ENCODE measurements at regions not wholly inside any gene's neighbourhood (a gene's known extent, or its start where the extent isn't known, plus 50 kb on each side); places are given as distances from the start of the nearest gene placed in this dataset.
A peak's percentile ranks its signal among the peaks of the same experiment; 100 is the strongest.
"Not testable (repeated sequence)": the region's sequence is repeated elsewhere in the genome, so short reads cannot be mapped to it uniquely, and the experiment has no call there.

DNA sequence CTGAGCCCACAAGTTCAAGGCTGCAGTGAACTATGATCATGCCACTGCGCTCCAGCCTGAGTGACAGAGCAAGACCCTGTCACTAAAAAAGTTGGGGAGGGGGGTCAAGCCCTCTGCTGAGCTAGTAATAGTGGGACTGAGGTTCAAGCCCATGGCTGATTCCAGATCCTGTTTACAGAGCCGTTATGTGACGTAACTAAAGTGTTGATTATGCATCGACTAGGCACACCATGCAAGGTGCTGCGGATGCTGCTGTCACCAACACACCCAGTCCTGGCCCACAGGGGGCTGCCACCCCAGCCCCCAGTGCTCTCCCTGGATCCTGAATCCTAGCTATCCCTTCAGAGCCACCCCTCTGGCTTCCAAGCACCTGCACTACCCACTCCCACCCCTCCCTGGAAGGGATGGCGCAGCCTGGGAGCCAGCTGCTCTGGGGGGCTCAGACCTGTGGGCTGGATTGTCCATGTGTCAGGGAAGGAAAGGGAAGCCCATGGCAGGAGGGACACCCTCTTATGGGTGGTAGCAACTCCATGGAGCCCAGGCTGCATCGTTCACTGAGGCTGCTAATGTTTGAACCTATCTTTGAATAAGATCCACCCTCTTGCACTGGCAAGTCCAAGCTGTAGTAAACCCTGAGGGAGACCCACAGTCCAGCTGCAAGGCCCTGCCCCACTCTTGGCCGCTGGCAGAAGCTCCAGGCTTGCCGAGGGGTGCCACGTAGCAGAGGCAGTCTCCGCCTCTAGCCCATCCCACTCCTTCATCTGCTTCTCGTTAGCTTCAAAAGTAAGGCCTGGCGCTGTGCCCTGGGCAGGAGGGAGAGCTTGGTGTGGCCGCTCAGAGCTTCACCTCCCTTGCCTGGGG is 95.0 kb downstream of the SNX5 start:
- DNase-seq (ENCODE audit: low spot score) = peak; percentile 53

- DNase-seq (ENCODE audit: low spot score) = no peak
These were observed 95.6 kb downstream of the SNX5 start for GRCh38 chr20:17872959-17873358.

DNA sequence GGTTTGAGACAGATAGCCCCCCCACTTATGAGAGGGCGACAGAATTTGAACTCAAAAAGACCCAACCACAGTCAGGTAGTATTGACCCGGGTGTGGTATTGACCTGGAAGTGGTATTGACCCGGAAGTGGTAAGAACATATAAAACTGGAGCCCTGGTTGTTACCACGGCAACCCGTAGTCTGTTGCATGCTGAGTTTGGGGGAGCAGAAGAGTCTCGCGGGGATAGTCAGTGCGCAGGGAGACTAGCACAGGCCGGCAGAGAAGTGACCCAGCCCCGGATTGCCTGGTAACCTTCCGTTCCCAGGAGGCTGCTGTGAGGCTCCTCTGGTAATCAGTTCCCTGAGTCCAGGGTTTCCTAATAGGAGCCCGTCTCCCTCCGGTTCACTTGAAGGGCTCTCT is 96.2 kb downstream of the SNX5 start:
- DNase-seq (ENCODE audit: low spot score) = no peak

DNA sequence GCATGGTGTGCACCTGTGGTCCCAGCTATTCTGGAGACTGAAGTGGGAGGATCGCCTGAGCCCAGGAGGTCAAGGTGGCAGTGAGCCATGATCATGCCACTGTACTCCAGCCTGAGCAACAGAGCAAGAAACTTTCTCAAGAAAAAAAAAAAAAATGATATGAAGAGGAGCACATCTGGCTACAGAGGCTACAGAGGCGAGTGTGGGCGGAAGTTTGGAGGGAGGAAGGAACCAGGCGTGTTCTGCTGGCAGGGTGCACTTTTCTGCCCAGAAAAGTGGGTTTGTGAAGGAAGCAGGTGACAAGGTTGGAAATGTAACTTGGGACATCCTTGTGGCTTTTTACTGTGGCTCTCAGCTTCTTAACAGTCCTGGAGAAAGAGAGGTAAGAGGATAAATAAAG is 96.7 kb downstream of the SNX5 start:
- no peak for DNase-seq (ENCODE audit: low spot score)

GRCh38 chr20:17871181-17871580 is 97.4 kb downstream of the SNX5 start:
- no peak for DNase-seq (ENCODE audit: low spot score)

- DNase-seq (ENCODE audit: low spot score) = no peak
These were observed 98.4 kb downstream of the SNX5 start for GRCh38 chr20:17870086-17870740.

GRCh38 chr20:17869295-17869994 is 99.1 kb downstream of the SNX5 start:
- no peak for DNase-seq (ENCODE audit: low spot score)

DNA sequence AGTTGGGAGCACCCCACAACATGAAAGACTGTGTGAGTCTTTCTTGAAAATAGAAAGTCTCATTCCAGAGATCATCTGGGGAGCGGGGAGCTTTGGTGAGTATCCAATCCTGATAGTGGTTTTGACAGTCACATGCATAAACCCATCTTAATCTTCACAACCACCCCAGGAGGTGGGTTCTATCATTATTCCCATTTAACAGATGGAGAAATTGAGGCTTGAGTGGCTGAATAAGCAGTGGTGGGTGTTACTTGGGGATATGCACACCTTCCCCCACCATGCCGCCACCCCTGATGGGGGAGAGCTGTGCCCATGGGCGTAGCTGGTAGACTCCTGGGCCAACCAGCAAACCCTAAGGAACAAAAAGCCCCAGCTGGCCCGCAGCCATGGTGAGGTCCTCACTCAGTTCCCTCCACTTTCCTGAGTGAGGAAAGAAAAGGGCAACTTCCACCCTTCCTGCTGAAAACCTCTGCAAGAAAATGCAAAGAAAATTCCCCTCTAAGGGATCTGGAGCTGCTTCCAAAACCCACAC is 99.8 kb downstream of the SNX5 start:
- DNase-seq (ENCODE audit: low spot score) = no peak

GRCh38 chr20:17868151-17868550 is 100.4 kb downstream of the SNX5 start:
- DNase-seq (ENCODE audit: low spot score) = no peak

- DNase-seq (ENCODE audit: low spot score) = no peak
These were observed 101.3 kb downstream of the SNX5 start for GRCh38 chr20:17867131-17867925.

DNA sequence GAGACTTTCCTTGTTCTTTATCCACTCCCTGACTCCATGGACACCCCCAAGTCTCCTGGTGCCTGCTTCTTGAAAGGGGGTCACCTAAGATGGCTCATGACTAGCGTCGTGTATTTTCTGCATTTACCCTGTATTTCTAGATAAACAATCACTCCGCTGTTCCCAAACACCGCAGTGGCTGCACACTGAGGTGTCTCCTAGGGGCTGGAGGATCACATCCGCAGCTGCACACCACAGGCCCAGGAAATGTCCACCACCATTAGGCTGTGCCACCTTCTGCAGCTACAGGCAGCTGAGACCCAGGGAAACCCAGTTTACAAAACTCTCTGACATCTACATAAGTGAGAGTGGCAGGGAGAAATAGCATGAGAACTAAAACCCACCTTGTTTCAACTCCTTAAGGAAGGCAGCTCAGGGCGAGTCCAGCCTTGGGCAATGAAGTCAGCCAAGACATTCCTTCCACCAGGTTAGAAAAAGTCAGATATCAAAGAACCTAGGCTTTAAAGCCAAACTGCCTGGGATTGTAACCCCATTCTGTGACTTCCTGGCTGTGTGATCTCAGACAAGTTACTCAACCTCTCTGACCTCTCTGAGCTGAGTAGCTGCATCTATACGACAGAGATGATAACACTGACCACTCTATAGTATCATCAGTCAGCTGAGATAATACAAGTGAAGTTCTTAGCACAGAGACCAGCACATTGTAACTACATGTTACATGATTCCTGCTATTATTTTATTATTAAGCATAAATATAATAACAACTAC is 102.2 kb downstream of the SNX5 start:
- no peak for DNase-seq (ENCODE audit: low spot score)

DNA sequence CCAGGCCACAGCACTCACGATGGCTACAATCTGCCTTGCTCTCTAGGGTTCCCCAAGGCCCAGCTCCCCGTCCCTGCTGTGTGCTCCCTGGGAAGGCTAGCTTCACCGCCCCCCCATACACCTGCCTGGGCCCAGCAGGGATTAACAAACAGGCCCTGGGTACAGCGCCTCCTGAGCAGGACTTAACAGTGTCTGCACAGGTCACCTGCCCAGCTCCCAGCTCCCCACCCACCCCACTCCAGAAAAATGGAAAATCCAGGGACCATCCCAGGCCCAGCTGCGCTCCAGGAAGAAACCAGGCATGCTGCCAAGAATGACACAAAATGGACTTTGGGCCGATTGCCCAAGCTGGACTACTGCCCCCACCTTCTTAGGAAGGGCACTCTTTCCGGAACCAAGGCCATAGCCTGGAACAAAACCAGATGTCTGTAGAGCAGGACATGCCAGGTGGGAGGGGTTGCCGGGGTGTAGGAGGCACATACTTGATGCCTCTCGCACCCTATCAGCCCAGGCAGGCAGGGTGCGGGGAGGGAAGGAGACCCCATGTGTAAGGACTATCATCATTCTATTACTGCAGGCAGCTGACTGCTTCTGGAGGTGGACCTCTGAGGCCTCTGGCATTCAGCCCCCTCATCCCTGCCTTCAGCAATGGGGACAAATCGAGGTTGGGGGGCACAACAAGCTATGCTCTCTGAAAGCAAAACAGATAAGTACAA is 104.9 kb downstream of the SNX5 start:
- DNase-seq (ENCODE audit: low spot score) = peak; percentile 25

- no peak for DNase-seq (ENCODE audit: low spot score)
These were observed 105.4 kb downstream of the SNX5 start for GRCh38 chr20:17863209-17863576.

- DNase-seq (ENCODE audit: low spot score) = no peak
These were observed 106.4 kb downstream of the SNX5 start for GRCh38 chr20:17862171-17862570.

GRCh38 chr20:17861620-17862019 is 107.0 kb downstream of the SNX5 start:
- not testable (repeated sequence) for DNase-seq (ENCODE audit: low spot score)

DNA sequence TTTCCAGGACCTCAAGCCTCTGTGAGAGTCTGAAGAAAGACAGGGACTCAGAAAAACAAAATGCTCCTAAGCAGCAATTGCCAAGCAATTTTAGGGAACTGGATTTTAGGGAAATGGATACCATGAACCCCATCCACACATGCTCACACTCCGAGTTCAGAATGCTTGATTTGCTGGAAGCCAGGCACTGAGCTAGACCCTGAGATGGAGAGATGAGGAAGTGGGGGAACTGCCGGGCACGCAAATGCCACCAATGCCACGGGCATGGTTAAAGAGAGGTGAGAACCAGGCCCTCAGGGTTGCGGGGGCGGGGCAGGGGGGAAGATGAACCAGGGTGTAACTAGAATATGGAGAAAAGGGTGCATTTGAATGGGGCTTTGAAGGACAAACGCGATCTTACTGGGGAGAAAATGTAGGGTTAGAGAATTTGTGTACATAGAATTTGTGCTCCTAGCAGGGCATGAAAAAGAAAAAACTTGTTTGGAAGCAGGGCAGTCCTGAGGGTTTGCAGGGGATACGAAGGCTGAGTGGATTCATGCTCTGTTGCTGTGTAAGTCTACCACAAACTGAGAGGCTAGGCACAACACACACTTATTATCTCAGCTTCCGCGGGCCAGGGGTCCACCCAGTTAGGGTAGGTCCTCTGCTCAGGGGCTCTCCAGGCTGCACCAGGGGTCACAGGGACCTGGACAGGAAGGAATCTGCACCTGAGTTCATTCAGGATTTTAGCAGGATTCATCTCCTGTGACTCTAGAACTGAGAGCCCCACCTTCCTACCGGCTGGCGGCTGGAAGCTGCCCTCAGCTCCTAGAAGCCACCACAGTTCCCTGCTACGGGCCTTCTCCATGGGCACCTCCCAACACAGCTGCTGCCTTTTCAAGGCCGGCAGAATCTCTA is 108.0 kb downstream of the SNX5 start:
- DNase-seq (ENCODE audit: low spot score) = no peak

- DNase-seq (ENCODE audit: low spot score) = no peak
These were observed 108.9 kb downstream of the SNX5 start for GRCh38 chr20:17859616-17860232.

- no peak for DNase-seq (ENCODE audit: low spot score)
These were observed 109.5 kb downstream of the SNX5 start for GRCh38 chr20:17859002-17859615.
